ENCODE measurements at regions not wholly inside any gene's neighbourhood (a gene's known extent, or its start where the extent isn't known, plus 50 kb on each side); places are given as distances from the start of the nearest gene placed in this dataset.

DNA sequence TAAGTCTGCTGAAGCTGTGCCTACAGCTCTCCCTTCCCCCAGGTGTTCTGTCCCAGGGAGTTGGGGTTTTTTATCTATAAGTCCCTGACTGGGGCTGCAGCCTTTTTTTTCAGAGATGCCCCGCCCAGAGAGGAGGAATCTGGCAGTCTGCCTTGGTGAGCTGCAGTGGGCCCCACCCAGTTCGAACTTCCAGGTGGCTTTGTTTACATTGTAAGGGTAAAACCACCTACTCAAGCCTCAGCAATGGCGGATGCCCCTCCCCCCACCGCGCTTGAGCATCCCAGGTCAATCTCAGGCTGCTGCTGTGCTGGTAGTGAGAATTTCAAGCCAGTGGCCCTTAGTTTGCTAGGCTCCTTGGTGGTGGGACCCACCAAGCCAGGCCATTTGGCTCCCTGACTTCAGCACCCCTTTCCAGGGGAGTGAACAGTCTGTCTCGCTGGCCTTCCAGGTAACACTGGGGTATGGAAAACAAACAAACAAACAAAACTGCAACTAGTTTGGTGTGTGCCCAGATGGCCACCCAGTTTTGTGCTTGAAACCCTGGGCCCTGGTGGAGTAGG, 189.4 kb downstream of the MFSD1 start:
- Mint-ChIP-seq H3K4me1 (no peaks in the 10 kb centered on the region), H3K36me3 (no peaks in the 10 kb centered on the region), H3K27me3 (ENCODE audit: insufficient read depth, low read depth) (no peaks in the 10 kb centered on the region), H3K9me3 (no peaks in the 10 kb centered on the region), H3K4me3 (no peak overlapping the region), H3K27ac (no peak overlapping the region)
- Histone ChIP-seq H3K4me3 (no peak overlapping the region), H3K27ac (no peak overlapping the region), H4K20me1 (ENCODE audit: low read depth) (no peaks in the 10 kb centered on the region), H3K9ac (no peak overlapping the region), H3K4me1 (no peaks in the 10 kb centered on the region), H2AFZ (replicated peaks) (peak overlapping the region; percentile 5), H3K36me3 (no peaks in the 10 kb centered on the region), H3F3A (ENCODE audit: low read depth) (no peaks in the 10 kb centered on the region), H3K9me3 (ENCODE audit: low read depth) (no peaks in the 10 kb centered on the region), H3K79me2 (ENCODE audit: low read depth) (no peaks in the 10 kb centered on the region), H3K4me2 (no peak overlapping the region), H3K27me3 (no peaks in the 10 kb centered on the region)
- peak; percentile 25 for DNase-seq (ENCODE audit: low spot score)
- no peak for TF ChIP-seq EZH2phosphoT487 (IDR thresholded peaks at IDR 0.05)

DNA sequence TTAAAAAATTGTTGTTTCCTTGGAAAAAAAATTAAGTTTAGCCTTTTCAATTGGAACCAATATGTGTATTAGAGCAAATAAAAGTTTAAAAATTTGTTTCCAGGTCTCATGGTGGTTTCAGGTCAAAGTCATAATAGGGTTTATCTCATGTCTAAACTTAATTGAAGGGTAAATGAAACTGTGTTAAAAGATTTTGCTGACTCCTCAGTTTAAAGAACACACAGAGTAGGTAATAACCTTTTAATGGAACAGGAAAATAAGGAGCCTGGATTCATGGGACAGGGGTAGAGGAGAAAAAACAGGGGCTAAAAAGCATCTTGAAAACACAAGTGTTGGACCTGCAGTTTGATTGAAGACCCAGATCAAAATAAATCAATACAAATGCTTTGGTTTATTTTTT, 190.6 kb downstream of the MFSD1 start:
- H3K4me3 Mint-ChIP-seq: no peak overlapping the region
- Histone ChIP-seq H3K27me3 (no peaks in the 10 kb centered on the region), H2AFZ (replicated peaks) (no peak overlapping the region), H3K4me3 (no peak overlapping the region), H3K4me2 (no peak overlapping the region), H3F3A (ENCODE audit: low read depth) (no peaks in the 10 kb centered on the region), H3K36me3 (no peaks in the 10 kb centered on the region), H3K9me3 (ENCODE audit: low read depth) (no peaks in the 10 kb centered on the region), H4K20me1 (ENCODE audit: low read depth) (no peaks in the 10 kb centered on the region), H3K27ac (no peak overlapping the region), H3K4me1 (no peaks in the 10 kb centered on the region), H3K9ac (no peak overlapping the region), H3K79me2 (ENCODE audit: low read depth) (no peaks in the 10 kb centered on the region)
- H3K27ac Mint-ChIP-seq: no peak overlapping the region
- H3K27me3 Mint-ChIP-seq (ENCODE audit: insufficient read depth, low read depth): no peaks in the 10 kb centered on the region
- no peaks in the 10 kb centered on the region for H3K9me3 Mint-ChIP-seq
- H3K36me3 Mint-ChIP-seq: no peaks in the 10 kb centered on the region
- H3K4me1 Mint-ChIP-seq: no peaks in the 10 kb centered on the region
- TF ChIP-seq, protein P1, sequence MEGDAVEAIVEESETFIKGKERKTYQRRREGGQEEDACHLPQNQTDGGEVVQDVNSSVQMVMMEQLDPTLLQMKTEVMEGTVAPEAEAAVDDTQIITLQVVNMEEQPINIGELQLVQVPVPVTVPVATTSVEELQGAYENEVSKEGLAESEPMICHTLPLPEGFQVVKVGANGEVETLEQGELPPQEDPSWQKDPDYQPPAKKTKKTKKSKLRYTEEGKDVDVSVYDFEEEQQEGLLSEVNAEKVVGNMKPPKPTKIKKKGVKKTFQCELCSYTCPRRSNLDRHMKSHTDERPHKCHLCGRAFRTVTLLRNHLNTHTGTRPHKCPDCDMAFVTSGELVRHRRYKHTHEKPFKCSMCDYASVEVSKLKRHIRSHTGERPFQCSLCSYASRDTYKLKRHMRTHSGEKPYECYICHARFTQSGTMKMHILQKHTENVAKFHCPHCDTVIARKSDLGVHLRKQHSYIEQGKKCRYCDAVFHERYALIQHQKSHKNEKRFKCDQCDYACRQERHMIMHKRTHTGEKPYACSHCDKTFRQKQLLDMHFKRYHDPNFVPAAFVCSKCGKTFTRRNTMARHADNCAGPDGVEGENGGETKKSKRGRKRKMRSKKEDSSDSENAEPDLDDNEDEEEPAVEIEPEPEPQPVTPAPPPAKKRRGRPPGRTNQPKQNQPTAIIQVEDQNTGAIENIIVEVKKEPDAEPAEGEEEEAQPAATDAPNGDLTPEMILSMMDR (IDR thresholded peaks at IDR 0.05): no peak
- TF ChIP-seq EZH2 (IDR thresholded peaks at IDR 0.05): no peak
- TF ChIP-seq EZH2phosphoT487 (IDR thresholded peaks at IDR 0.05): no peak
- no peak for DNase-seq (ENCODE audit: low spot score)

DNA sequence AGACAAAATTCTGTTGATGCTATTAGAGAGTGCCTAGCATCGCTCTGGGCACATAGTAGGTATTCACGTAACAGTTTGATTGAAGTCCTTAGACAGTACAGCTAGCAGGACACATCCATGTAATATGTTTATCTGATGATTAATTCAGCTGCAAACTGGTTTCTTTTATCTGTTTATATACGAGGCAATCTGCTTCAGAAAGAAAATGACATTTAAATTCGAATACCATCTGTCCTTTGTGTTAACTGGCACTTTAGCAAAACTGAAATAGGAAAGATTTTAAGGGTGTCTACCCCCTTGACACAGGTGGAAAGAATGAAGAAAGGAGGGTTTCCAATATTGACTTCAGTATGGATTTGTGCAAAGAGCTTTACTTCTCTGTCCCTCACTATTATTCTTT, 192.5 kb downstream of the MFSD1 start:
- H3K27me3 Mint-ChIP-seq (ENCODE audit: insufficient read depth, low read depth): no peaks in the 10 kb centered on the region
- H3K27ac Mint-ChIP-seq: no peak overlapping the region
- no peak overlapping the region for H3K4me3 Mint-ChIP-seq
- Histone ChIP-seq H3K4me2 (no peak overlapping the region), H3K9ac (no peak overlapping the region), H3K4me1 (no peaks in the 10 kb centered on the region), H3K36me3 (no peaks in the 10 kb centered on the region), H3K27me3 (no peaks in the 10 kb centered on the region), H3K79me2 (ENCODE audit: low read depth) (no peaks in the 10 kb centered on the region), H4K20me1 (ENCODE audit: low read depth) (no peaks in the 10 kb centered on the region), H3K4me3 (no peak overlapping the region), H3K27ac (no peak overlapping the region), H3F3A (ENCODE audit: low read depth) (no peaks in the 10 kb centered on the region), H3K9me3 (ENCODE audit: low read depth) (no peaks in the 10 kb centered on the region), H2AFZ (replicated peaks) (no peak overlapping the region)
- H3K4me1 Mint-ChIP-seq: no peaks in the 10 kb centered on the region
- no peaks in the 10 kb centered on the region for H3K36me3 Mint-ChIP-seq
- DNase-seq (ENCODE audit: low spot score): no peak
- H3K9me3 Mint-ChIP-seq: no peaks in the 10 kb centered on the region
- no peak for TF ChIP-seq EZH2phosphoT487 (IDR thresholded peaks at IDR 0.05)
- TF ChIP-seq, protein P1 (IDR thresholded peaks at IDR 0.05): no peak
- no peak for TF ChIP-seq EZH2 (IDR thresholded peaks at IDR 0.05)

DNA sequence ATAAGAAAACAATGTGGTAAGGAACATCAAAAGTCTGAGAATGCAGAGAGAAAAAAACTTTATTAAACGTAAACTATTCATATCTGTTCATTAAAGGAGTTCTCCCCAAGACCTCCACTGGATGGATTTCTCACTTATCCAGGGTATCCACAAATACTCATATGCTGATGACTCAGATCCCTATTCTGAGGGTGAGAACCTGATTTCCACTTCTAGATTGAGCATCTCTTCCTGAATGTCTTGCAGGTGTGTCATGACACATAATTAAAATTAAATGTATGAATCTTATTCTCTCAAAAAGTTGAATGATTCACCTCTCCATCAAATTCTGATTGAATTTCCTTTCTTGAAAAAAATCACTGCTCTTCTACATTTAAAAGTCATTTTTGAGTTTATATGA, 199.9 kb downstream of the MFSD1 start:
- DNase-seq (ENCODE audit: low spot score): no peak
- H3K27ac Mint-ChIP-seq: no peak overlapping the region
- no peaks in the 10 kb centered on the region for H3K27me3 Mint-ChIP-seq (ENCODE audit: insufficient read depth, low read depth)
- no peaks in the 10 kb centered on the region for H3F3A ChIP-seq (ENCODE audit: low read depth)
- no peak overlapping the region for H3K4me2 ChIP-seq
- H2AFZ ChIP-seq (replicated peaks): no peak overlapping the region
- no peaks in the 10 kb centered on the region for H3K79me2 ChIP-seq (ENCODE audit: low read depth)
- no peak overlapping the region for H3K27ac ChIP-seq
- TF ChIP-seq EZH2phosphoT487 (IDR thresholded peaks at IDR 0.05): no peak
- TF ChIP-seq, protein P1 (IDR thresholded peaks at IDR 0.05): no peak
- TF ChIP-seq EZH2 (IDR thresholded peaks at IDR 0.05): no peak
- no peaks in the 10 kb centered on the region for H3K36me3 ChIP-seq
- H4K20me1 ChIP-seq (ENCODE audit: low read depth): no peaks in the 10 kb centered on the region
- H3K27me3 ChIP-seq: no peaks in the 10 kb centered on the region
- no peak overlapping the region for H3K4me3 ChIP-seq
- H3K36me3 Mint-ChIP-seq: no peaks in the 10 kb centered on the region
- no peaks in the 10 kb centered on the region for H3K9me3 ChIP-seq (ENCODE audit: low read depth)
- H3K9me3 Mint-ChIP-seq: no peaks in the 10 kb centered on the region
- H3K4me1 ChIP-seq: no peaks in the 10 kb centered on the region
- no peak overlapping the region for H3K4me3 Mint-ChIP-seq
- no peak overlapping the region for H3K9ac ChIP-seq
- no peaks in the 10 kb centered on the region for H3K4me1 Mint-ChIP-seq
